Ovary (tissue), 3 donors: ENCODE measurements at regions not wholly inside any gene's neighbourhood (a gene's known extent, or its start where the extent isn't known, plus 50 kb on each side); places are given as distances from the start of the nearest gene placed in this dataset.

ENCODE experiments used
- CTCF ChIP-seq, 3 donors: fragments of 450-650 bp in 2 of 3; fragments of 200-600 bp in 1 of 3; IDR thresholded peaks; one replicate each; pipeline versions ENCODE4 v1.5.1 to v1.8.0; 2016 to 2022; ENCODE audit warnings: antibody characterized with exemption in 3 of 3, mild to moderate bottlenecking in 1 of 3
- EP300 ChIP-seq: sonication (generic); formaldehyde crosslinking; IDR thresholded peaks from one replicate; pipeline ENCODE4 v1.6.1; 2017; ENCODE audit warnings: antibody characterized with exemption
- POLR2A ChIP-seq: fragments of 450-650 bp; IDR thresholded peaks from one replicate; pipeline ENCODE4 v1.6.1; 2017; ENCODE audit warnings: antibody characterized with exemption, mild to moderate bottlenecking, moderate library complexity
- donor health status: DM: no; HTN: no; CAD: no.

- TF ChIP-seq CTCF (IDR thresholded peaks at IDR 0.05) (no peak), POLR2A (no peak), EP300 (no peak)
Measured at GRCh38 chr21:32876426-32876825, 104.9 kb upstream of the PAXBP1 start.
